ENCODE measurements at regions not wholly inside any gene's neighbourhood (a gene's known extent, or its start where the extent isn't known, plus 50 kb on each side); places are given as distances from the start of the nearest gene placed in this dataset.

DNA sequence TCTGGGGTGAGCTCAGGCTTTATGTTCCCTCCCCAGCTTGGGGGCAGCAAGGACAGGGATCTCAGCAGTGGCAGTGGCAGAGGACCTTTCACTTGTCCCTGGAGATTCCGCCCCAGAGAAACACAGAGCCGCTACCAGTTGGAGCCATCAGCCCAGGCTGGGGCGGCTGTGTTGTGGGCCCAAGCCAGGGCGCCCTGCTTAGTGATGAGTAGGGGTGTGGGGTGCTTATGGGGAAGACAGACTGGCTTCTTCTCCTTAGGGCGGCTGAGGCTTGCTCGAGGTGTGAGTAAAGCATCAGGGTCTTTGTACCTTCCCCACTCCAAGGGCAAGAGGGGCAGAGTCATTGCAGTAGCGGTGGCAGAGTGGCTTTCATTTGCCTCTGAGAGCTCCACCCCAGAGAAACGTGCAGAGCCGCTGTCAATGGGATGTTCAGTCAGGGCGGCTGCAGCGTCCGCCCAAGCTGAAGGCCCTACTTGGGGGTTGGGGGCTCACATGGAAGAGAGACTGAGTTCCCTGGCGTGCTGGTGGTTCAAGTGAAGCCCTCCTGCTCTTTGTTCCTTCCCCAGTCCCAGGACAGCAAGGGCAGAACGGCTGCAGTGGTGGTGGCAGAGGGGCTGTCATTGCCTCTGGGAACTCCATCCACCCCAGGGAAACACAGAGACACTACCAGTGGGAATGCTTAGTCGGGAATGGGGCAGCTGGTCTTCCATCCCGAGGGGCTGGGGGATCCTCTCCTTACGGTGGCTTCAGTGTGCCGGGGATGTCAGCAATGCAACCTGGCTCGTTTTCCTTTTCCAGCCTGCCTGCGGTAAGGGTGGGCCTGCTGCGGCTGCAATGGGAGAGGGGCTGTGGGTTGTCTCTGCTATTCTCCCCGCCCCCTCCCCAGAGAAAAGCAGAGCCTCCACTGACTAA lies 2142.5 kb upstream of the TENM3 start:
- TF ChIP-seq, protein P1, sequence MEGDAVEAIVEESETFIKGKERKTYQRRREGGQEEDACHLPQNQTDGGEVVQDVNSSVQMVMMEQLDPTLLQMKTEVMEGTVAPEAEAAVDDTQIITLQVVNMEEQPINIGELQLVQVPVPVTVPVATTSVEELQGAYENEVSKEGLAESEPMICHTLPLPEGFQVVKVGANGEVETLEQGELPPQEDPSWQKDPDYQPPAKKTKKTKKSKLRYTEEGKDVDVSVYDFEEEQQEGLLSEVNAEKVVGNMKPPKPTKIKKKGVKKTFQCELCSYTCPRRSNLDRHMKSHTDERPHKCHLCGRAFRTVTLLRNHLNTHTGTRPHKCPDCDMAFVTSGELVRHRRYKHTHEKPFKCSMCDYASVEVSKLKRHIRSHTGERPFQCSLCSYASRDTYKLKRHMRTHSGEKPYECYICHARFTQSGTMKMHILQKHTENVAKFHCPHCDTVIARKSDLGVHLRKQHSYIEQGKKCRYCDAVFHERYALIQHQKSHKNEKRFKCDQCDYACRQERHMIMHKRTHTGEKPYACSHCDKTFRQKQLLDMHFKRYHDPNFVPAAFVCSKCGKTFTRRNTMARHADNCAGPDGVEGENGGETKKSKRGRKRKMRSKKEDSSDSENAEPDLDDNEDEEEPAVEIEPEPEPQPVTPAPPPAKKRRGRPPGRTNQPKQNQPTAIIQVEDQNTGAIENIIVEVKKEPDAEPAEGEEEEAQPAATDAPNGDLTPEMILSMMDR (IDR thresholded peaks at IDR 0.05; ENCODE audit: borderline replicate concordance, extremely low read depth, low read length, poor library complexity, severe bottlenecking): no peak
- no peak for TF ChIP-seq EZH2 (IDR thresholded peaks at IDR 0.05; ENCODE audit: borderline replicate concordance, low read depth, low read length, severe bottlenecking)
